ENCODE measurements at regions not wholly inside any gene's neighbourhood (a gene's known extent, or its start where the extent isn't known, plus 50 kb on each side); places are given as distances from the start of the nearest gene placed in this dataset.

DNA sequence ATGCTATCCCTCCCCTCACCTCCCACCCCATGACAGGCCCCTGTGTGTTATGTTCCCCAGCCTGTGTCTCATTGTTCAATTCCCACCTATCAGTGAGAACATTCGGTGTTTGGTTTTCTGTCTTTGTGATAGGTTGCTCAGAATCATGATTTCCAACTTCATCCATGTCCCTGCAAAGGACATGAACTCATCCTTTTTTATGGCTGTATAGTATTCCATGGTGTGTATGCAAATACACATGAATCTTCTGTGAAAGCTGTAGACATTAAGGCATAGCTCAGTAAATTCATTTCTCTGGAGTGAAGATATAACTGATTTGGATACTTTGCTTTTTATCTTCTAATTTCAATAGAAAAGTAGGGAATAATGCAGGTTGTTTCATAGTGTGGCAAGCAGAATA, 125.8 kb upstream of the C1QTNF9B start:
- no peak for TF ChIP-seq POLR2AphosphoS5 (IDR thresholded peaks at IDR 0.05)
- TF ChIP-seq, protein P1, sequence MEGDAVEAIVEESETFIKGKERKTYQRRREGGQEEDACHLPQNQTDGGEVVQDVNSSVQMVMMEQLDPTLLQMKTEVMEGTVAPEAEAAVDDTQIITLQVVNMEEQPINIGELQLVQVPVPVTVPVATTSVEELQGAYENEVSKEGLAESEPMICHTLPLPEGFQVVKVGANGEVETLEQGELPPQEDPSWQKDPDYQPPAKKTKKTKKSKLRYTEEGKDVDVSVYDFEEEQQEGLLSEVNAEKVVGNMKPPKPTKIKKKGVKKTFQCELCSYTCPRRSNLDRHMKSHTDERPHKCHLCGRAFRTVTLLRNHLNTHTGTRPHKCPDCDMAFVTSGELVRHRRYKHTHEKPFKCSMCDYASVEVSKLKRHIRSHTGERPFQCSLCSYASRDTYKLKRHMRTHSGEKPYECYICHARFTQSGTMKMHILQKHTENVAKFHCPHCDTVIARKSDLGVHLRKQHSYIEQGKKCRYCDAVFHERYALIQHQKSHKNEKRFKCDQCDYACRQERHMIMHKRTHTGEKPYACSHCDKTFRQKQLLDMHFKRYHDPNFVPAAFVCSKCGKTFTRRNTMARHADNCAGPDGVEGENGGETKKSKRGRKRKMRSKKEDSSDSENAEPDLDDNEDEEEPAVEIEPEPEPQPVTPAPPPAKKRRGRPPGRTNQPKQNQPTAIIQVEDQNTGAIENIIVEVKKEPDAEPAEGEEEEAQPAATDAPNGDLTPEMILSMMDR (IDR thresholded peaks at IDR 0.05) = no peak
- TF ChIP-seq EP300 (IDR thresholded peaks at IDR 0.05) = no peak

All from upper lobe of left lung (tissue), 4 donors.